ENCODE measurements at regions not wholly inside any gene's neighbourhood (a gene's known extent, or its start where the extent isn't known, plus 50 kb on each side); places are given as distances from the start of the nearest gene placed in this dataset.

DNA sequence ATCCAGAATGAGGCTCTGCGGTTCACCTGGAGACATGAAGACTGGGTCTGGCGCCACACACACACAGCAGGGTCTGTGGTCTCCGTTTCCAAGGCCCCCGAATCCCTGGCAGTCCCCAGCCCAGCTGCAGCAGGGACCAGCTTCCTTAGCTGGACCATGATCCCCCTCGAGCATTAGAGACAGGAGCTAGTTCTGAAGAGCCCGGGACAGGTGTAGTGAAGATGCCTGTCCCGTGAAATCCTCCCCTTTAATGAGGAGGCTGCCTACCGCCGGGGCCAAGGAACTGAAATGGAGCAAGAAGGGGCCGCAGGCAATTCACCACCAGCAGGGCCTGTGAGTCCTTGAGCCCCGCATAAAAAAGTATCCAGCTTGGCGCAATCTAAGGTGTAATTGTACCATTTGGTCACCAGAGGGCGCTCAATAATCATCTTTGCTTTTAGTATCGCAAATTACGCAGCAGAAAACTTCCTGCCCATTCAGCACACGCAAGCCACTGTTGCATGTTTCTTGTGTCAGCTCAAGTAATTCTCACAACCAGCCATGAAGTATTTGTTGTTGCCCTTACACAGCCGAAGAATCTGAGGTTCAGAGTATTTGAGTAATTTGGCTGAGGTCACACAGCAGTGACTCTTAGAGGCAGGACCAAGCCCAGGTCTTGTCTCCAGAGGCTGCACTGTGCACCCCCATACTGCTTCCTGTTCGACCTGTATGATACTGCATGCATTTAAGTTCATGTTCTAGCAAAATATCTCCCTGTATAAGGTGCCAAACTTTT, 54.3 kb upstream of the PPP2R5C start:
- DNase-seq, result peak; percentile 83

DNA sequence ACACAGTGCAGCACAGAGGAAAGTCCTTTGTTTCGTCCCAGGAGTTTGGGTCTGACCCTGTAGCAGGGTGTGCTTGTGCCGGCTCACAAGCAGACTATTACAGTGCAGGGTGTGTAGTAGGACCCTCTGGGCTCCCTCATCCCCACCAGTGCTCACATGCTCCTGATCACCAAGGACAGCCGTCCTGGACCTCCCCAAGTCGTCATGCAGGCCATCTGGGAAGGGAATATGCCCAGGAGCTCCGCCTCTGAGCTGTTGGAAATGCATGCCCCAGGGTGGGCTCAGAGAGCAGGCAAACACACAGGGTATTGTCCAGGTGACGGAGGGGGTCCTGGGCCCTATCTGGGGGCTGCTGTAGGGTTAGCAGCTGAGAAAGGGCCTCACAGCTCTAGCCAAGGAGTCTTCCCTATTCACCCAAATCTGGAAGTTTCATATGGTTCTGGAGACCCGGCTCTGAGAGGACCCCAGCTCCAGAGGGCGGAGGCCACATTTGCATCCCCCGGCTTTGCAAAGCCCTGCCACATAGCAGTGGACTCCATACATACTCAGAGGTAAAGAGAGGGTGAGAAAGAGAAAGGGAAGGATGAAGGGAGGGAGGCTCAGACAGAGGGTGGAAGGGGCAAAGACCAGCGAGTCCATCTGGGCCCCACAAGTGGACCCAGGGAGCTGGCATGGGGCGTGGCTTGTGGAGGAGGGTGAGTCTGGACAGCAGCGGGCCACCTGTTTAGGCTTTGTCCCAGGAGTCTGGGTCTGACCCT, 53.5 kb upstream of the PPP2R5C start:
- DNase-seq, result no peak

DNA sequence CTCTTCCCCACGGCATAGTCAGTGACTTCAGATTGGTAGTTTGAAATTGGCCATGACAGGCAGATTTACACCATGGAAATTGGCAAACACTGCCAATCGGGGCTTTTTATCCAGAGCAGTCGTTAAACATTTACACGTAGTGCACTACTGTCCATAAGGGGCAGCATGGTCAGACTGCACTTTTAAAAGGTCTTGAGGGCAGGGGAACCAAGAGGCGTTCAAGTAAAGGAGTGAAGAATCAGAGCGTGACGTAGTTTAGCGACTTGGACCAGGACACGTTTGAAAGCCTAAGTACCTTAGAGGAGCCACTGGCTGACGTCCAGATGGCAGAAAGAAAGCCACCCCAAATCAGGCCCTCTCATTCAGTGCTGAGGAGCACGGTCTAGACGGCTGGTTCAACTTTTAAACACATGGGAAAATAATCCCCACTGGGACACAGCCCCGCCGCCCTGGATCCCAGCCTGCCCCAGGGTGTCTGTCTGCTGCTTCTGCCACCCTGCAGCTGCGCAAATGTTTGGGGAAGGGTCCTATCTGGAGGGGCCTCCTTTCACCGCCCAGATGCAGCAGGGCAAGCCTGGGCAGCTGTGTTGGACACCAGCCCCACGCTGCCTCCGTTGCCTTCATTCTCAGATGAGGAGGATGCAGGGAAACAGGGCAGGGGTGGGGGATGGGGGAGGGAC, 52.5 kb upstream of the PPP2R5C start:
- peak; percentile 72 for DNase-seq

DNA sequence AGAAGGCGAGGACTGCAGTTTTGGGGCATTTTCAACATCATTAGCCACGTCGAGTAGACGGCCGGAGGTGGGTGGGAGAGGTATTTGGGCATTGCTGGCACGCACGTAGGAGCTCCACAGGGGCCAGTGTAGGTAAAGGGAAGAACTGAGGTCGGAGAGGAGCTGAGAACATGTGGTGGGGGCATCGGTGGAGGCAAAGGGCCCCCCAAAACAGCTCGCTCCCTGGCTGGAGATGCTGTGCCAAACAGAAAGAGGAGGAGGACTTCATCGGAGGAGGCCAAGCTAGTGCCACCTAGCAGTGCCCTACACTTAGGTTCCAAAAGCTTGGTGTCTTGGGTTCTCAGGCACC, 52.0 kb upstream of the PPP2R5C start:
- DNase-seq, result no peak

DNA sequence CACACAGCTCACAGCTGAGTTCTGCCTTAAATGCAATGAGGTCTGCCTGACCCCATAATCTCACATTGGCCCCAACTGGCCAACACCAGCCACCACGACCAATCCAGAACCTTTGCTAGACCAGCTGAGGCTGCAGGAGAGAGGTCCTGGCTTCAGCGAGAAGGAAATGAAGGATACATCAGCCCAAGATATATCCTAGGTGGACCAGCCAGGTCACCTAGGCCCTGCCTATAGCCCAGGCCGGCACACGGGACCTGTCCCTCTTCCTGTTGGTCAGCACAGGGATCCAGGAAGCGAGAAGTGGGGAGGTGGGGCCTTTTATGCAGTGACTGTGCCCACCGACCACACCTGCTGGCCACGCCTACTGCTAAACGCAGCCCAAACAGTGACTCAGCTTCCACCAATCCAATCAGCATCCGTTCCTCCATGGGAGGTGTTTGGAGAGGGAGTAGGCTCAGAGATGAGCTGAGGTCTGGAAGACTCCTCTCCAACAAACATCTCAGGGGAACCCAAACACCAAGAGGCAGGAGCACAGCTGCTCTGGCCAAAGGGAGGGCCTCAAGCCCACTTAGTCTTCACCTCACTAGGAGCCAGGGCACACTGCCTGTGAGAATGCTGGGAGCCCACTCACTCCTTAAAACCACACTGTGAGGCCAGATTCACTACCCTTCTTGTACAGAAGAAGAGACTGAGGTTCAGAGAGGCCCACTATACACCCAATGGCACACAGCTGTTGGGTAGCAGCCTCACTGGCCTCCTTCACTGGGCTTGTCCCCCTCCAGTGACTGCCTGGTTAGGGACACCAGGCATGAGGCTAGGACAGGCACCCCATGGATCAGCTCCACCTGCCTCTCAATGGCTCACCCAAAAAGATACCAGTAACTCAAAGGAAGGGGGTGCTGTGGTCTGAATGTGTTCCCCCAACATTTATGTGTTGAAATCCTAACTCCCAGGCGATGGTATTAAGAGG, 51.3 kb upstream of the PPP2R5C start:
- DNase-seq, result no peak

DNA sequence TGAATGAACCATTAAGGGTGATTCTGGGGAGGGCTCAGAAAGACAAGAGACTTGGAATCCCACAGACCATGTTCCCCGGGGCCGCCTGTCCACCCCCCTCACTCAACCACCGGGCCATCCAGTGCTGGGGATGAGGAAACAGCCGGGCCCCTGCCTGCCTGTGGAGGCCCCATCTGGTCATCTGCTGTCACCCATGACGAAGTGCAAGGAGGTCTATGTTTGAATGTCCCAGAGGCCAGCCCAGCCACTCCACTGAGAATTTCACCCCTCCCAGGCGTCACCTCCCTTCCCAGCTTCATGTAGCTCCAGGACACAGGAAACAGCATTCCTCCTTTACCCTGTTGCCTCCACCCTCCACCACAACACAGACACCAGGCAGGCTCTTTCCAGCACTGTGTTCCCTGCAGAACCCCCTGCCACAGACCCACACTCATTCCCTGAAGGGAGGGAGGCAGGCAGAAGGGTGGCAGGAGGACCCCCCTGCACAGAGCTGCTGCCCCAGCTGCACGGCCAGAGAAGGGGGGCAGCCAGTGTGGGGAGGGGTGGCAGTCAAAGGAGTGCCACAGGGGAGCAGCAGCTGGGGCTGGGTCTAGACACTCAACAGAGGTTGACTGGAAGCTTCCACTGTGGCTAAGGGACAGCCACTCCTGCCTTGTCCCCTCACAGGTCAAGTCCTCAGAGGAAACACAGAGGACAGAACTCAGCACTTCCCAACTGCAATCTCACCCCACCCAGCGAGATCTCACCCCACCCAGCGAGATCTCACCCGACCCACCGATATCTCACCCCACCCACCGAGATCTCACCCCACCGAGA, 50.3 kb upstream of the PPP2R5C start:
- DNase-seq, result no peak

Data from DMS79 (cell line).